NB4 (cell line): ENCODE measurements at regions not wholly inside any gene's neighbourhood (a gene's known extent, or its start where the extent isn't known, plus 50 kb on each side); places are given as distances from the start of the nearest gene placed in this dataset.

ENCODE experiments used
- CTCF ChIP-seq: IDR thresholded peaks from one replicate; pipeline ENCODE4 v1.5.1; 2012; ENCODE audit warnings: low read depth, low read length
- MAX ChIP-seq: IDR thresholded peaks from 2 replicates; pipeline ENCODE4 v1.6.1; 2011; ENCODE audit warnings: low read depth, low read length

- no peak for TF ChIP-seq CTCF
- no peak for TF ChIP-seq MAX
Measured at GRCh38 chr18:57928466-57928865, 115.6 kb upstream of the NEDD4L start.
